AG10803 (cell line): ENCODE measurements at regions not wholly inside any gene's neighbourhood (a gene's known extent, or its start where the extent isn't known, plus 50 kb on each side); places are given as distances from the start of the nearest gene placed in this dataset.
A peak's percentile ranks its signal among the peaks of the same experiment; 100 is the strongest.

ENCODE experiments used
- DNase-seq: peaks from one replicate; pipeline ENCODE4 v3.0.0; 2010; ENCODE audit warnings: low read depth
- H3K4me3 ChIP-seq: 2 replicates; pipeline ENCODE4 v1.5.1; 2011; ENCODE audit warnings: mild to moderate bottlenecking, low read length, control low read depth
- CTCF ChIP-seq: conservative IDR thresholded peaks from 2 replicates; pipeline ENCODE4 v1.5.1; 2011; ENCODE audit warnings: mild to moderate bottlenecking, low read length, control low read depth, inconsistent platforms

- no peak for TF ChIP-seq CTCF
- H3K4me3 ChIP-seq: no peak overlapping the region
- DNase-seq: peak; percentile 74
Observed at GRCh38 chr6:139751179-139751578, 376.7 kb upstream of the CITED2 start.

GRCh38 chr6:139748353-139749146, 374.1 kb upstream of the CITED2 start:
- no peak overlapping the region for H3K4me3 ChIP-seq
- TF ChIP-seq CTCF: no peak
- DNase-seq: peak; percentile 29

- DNase-seq: no peak
- TF ChIP-seq CTCF: no peak
- H3K4me3 ChIP-seq: no peak overlapping the region
Observed at GRCh38 chr6:139747154-139747553, 372.7 kb upstream of the CITED2 start.

GRCh38 chr6:139744891-139745290, 370.4 kb upstream of the CITED2 start:
- H3K4me3 ChIP-seq: no peak overlapping the region
- DNase-seq: peak; percentile 15
- TF ChIP-seq CTCF: no peak

DNA sequence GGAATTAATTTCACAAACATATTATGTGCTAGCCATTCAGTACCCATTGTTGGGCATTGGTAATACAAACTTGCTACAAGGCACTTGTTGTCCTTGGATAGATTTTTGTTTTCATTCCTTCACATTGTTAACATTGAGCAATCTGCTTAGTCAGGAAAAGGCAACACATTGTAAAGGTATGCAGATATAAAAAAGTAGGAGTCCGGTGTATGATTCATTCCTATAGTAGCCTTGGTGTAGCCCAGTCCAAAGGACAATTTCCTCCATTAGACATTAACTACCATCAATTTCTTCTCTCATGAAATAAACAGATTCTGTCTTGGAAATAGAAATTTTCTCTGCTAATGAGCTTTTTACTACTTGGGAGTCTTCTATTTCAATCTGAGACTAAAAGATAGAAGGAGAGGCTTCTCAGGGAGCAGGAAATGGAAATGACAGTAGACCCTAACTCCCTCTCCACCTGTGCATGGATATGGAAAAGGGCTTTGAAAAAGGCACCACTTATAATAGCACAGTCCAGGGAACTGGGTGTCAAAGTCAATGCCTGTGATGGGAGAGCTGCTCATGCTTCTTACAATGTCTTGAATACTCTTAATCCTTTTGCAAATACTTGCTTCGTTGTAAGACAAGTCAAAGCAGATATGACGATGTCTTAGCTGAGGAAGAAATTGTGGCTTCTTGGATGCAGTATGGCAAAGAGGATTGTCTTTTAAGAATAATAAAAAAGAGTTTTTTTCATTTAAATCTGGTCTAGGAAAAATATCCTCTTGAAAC, 369.4 kb upstream of the CITED2 start:
- no peak overlapping the region for H3K4me3 ChIP-seq
- TF ChIP-seq CTCF: no peak
- DNase-seq: peak; percentile 97

DNA sequence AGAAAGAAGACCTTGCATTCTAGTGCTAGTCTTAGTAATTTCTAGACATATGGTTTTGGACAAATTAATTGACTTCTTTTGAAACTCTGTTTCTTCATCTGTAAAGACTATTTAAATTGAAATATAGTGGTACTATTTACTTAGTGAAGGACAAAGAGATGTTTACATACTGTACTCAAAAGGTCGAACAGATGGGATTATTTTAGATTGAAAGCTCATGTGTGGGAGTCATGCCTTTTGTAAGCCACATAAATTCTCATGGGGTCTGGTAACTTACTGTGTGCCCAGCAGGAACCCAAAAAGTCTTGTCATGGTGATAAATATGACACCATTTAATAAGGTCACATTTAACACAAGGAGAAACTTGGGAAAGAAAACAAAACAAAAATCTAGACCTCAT, 368.2 kb upstream of the CITED2 start:
- no peak for TF ChIP-seq CTCF
- no peak overlapping the region for H3K4me3 ChIP-seq
- peak; percentile 56 for DNase-seq
